Activated CD8-positive, alpha-beta T cell treated with anti-CD3 and anti-CD28 coated beads, Interleukin-2, amount 10 ng/mL, durations not matched to agents 7 days and 5 days (primary cell): ENCODE measurements at regions not wholly inside any gene's neighbourhood (a gene's known extent, or its start where the extent isn't known, plus 50 kb on each side); places are given as distances from the start of the nearest gene placed in this dataset.

Experiments
- ATAC-seq: fragments of 150-1000 bp; cut with Tn5 transposase; one replicate; pipeline ENCODE4 v1.10.0; 2021; ENCODE audit warnings: moderate library complexity
- CTCF ChIA-PET: fragments of 350-600 bp; sonication (Branson Sonifier 250); formaldehyde crosslinking; loops from one replicate; lab custom pipeline; 2021; ENCODE audit warnings: antibody characterized with exemption; lab: Charles Lee
- POLR2A ChIA-PET: fragments of 350-600 bp; sonication (Branson Sonifier 250); formaldehyde crosslinking; loops from one replicate; lab custom pipeline; 2021; ENCODE audit warnings: antibody characterized with exemption; lab: Charles Lee
- DNase-seq: peaks from one replicate; pipeline ENCODE4 v3.0.0-alpha.2; 2020
- H3K27ac Mint-ChIP-seq: one replicate; pipeline ENCODE4 v1.8.0; 2021; ENCODE audit warnings: mild to moderate bottlenecking, mixed read lengths
- H3K27me3 Mint-ChIP-seq: one replicate; pipeline ENCODE4 v1.8.0; 2021; ENCODE audit warnings: low read depth, mixed read lengths
- H3K36me3 Mint-ChIP-seq: one replicate; pipeline ENCODE4 v1.8.0; 2021; ENCODE audit warnings: low read depth, mixed read lengths
- H3K4me1 Mint-ChIP-seq: one replicate; pipeline ENCODE4 v1.8.0; 2021; ENCODE audit warnings: low read depth, mixed read lengths
- H3K4me3 Mint-ChIP-seq: one replicate; pipeline ENCODE4 v1.8.0; 2021; ENCODE audit warnings: mild to moderate bottlenecking, mixed read lengths
- H3K9me3 Mint-ChIP-seq: one replicate; pipeline ENCODE4 v1.8.0; 2022; ENCODE audit warnings: mixed read lengths; ENCODE audit not compliant: insufficient read depth

GRCh38 chr7:12110425-12110824 is 100.7 kb upstream of the TMEM106B start:
- ChIA-PET POLR2A (no interaction called here), CTCF (no interaction called here)
- no peak for DNase-seq
- H3K36me3 Mint-ChIP-seq = no peaks in the 10 kb centered on the region
- H3K4me3 Mint-ChIP-seq = no peak overlapping the region
- no peak for ATAC-seq
- H3K27me3 Mint-ChIP-seq = peaks cover 36% of the 10 kb centered on the region
- no peaks in the 10 kb centered on the region for H3K9me3 Mint-ChIP-seq
- no peak overlapping the region for H3K27ac Mint-ChIP-seq
- H3K4me1 Mint-ChIP-seq = peaks cover 11% of the 10 kb centered on the region

DNA sequence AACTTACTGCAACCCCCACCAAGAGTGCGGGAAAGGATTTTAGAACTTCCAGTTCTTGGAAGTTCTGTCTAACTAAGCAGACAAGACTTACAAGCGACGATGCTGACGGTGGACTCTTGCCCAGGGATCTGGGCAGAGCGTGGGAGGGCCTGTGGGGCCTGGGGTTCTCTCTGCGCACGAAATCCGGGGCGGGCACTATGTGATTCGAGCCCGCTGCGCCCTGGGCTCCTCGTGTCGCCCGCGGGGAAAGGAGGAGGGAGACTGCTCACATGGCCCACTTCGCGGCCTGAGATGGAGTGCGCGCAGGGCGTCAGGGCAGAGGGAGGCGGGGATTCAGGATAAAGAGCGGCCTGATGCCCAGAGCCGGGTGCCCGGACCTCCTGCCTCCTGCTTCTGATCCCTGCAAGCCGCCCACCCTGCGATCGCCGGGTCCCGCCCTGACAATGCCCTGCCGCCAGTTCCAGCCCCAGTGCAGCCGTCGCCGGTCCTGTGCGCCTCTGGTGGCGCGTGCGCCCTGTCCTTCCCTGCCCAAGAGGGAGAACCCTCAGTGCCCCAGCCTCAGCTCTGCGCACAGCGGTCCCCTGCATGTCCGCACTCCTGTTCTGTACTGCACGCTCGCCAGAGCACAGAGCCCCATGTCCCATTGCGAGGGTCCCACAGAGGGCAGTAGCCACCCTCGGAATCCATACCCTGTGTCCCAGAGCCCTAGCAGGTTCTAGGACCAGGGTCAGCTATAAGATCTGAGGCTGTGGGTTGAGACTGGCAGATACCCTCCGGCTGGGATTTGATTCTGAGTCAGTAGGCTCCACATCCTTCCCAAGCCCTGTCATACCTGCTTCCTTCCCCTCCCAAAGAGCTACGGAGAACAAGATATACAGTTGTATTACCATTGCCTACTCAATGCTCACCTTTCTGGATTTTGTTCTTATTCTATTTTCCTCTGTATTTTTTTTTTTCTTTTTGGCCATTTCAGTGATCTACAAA is 99.4 kb upstream of the TMEM106B start:
- peaks cover 36% of the 10 kb centered on the region for H3K27me3 Mint-ChIP-seq
- no peaks in the 10 kb centered on the region for H3K36me3 Mint-ChIP-seq
- peaks cover 11% of the 10 kb centered on the region for H3K4me1 Mint-ChIP-seq
- DNase-seq (peak; percentile 22), ATAC-seq (peak; percentile 80)
- POLR2A ChIA-PET = no interaction called here
- no peak overlapping the region for H3K27ac Mint-ChIP-seq
- H3K4me3 Mint-ChIP-seq = peak overlapping the region; percentile 26
- no peaks in the 10 kb centered on the region for H3K9me3 Mint-ChIP-seq
- CTCF ChIA-PET = interaction anchor here (0.7 to 1.5 kb wide), 6 partner anchors 22 to 211 kb away, joined by 3 to 4 read pairs (median 3); no protein-coding TSS in a partner anchor

DNA sequence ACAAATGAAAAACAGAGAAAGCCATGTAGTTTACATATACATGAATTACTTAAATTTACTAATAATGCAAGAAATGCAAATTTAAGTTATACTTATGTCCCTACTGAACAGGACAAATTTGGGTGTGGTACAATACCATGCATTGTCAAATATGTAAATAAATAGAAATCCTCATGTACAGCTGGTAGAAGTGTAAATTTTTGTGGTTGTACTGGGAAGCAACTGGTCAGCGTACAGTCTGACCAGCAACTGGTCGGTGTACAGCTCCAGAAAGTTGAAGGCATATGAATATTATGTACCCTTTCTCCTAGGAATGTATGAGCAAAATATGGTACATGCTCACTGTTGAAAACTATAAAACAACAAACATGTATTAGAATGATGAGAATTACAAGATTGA is 93.9 kb upstream of the TMEM106B start:
- CTCF ChIA-PET = interaction anchor here (1.8 to 2.6 kb wide), 2 partner anchors 9 to 174 kb away, joined by 4 to 8 read pairs; no protein-coding TSS in a partner anchor
- POLR2A ChIA-PET = no interaction called here
- peaks cover under 1% of the 10 kb centered on the region for H3K4me1 Mint-ChIP-seq
- ATAC-seq (no peak), DNase-seq (no peak)
- no peaks in the 10 kb centered on the region for H3K9me3 Mint-ChIP-seq
- no peak overlapping the region for H3K4me3 Mint-ChIP-seq
- no peak overlapping the region for H3K27ac Mint-ChIP-seq
- no peaks in the 10 kb centered on the region for H3K36me3 Mint-ChIP-seq
- H3K27me3 Mint-ChIP-seq = peaks cover 28% of the 10 kb centered on the region

DNA sequence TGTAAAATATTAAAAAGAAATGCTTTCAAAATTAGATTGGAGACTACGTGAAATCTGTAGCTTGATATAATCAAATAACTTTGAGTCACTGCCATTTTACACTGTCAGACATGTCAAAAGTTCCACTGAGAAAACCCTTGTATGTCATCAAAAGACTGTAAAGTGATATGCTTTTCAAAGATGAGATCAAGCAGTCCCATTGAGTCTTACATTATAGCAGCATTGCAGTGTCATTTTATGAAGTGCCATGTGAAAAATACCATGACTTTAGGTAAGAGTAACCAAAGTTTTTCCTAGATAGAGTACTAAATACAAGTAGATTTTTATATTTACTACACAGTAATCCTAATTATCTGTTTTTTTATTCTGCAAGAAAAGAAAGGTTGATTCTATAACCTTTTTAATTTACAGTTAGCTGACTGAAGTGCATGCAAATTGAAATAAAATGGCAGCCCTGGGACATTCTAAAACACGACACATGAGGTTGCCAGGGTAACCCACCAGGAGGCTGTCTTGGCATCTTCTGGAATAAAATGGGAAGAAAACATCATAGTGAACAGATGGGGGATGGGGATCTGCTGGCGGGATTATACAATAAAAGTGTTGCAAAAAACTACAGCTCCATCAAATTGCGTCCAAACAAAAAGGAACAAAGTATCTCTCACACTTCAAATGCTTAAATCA is 91.3 kb upstream of the TMEM106B start:
- H3K9me3 Mint-ChIP-seq = no peaks in the 10 kb centered on the region
- DNase-seq = no peak
- CTCF ChIA-PET = no interaction called here
- POLR2A ChIA-PET = no interaction called here
- ATAC-seq = no peak
- no peaks in the 10 kb centered on the region for H3K4me1 Mint-ChIP-seq
- H3K27ac Mint-ChIP-seq = no peak overlapping the region
- no peaks in the 10 kb centered on the region for H3K36me3 Mint-ChIP-seq
- peaks cover 20% of the 10 kb centered on the region for H3K27me3 Mint-ChIP-seq
- H3K4me3 Mint-ChIP-seq = no peak overlapping the region

DNA sequence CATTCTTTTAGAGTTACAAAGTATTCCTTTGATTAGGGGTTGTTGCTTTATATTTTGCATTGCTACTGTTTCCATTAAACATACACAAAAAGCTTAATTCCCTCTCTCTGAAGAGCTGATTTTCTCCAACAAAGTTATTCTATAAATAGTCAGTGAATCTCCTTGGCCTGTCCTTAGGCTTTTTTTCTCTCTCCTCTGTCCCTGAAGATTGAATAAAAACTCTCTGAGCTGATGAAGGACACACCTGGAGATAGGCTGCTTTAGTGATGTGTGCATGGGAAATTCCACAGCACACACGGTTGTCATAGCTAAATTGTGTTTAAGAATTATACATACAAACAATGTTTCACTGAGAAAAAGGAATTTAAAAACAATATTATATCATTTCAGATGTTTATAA is 90.5 kb upstream of the TMEM106B start:
- no peak overlapping the region for H3K27ac Mint-ChIP-seq
- ATAC-seq (no peak), DNase-seq (no peak)
- ChIA-PET CTCF (no interaction called here), POLR2A (no interaction called here)
- H3K4me1 Mint-ChIP-seq = no peaks in the 10 kb centered on the region
- no peak overlapping the region for H3K4me3 Mint-ChIP-seq
- no peaks in the 10 kb centered on the region for H3K9me3 Mint-ChIP-seq
- no peaks in the 10 kb centered on the region for H3K36me3 Mint-ChIP-seq
- H3K27me3 Mint-ChIP-seq = peaks cover 26% of the 10 kb centered on the region

GRCh38 chr7:12123172-12123571 is 87.9 kb upstream of the TMEM106B start:
- Mint-ChIP-seq H3K9me3 (no peaks in the 10 kb centered on the region), H3K27ac (no peak overlapping the region), H3K4me3 (no peak overlapping the region), H3K27me3 (peaks cover 17% of the 10 kb centered on the region), H3K36me3 (no peaks in the 10 kb centered on the region), H3K4me1 (no peaks in the 10 kb centered on the region)
- POLR2A ChIA-PET = no interaction called here
- no peak for DNase-seq
- no peak for ATAC-seq
- CTCF ChIA-PET = no interaction called here

- no peak overlapping the region for H3K4me3 Mint-ChIP-seq
- no peak for ATAC-seq
- no peaks in the 10 kb centered on the region for H3K4me1 Mint-ChIP-seq
- ChIA-PET POLR2A (no interaction called here), CTCF (no interaction called here)
- no peak overlapping the region for H3K27ac Mint-ChIP-seq
- no peak for DNase-seq
- peaks cover 16% of the 10 kb centered on the region for H3K27me3 Mint-ChIP-seq
- no peaks in the 10 kb centered on the region for H3K9me3 Mint-ChIP-seq
- no peaks in the 10 kb centered on the region for H3K36me3 Mint-ChIP-seq
Observed at GRCh38 chr7:12124028-12124427, 87.1 kb upstream of the TMEM106B start.

DNA sequence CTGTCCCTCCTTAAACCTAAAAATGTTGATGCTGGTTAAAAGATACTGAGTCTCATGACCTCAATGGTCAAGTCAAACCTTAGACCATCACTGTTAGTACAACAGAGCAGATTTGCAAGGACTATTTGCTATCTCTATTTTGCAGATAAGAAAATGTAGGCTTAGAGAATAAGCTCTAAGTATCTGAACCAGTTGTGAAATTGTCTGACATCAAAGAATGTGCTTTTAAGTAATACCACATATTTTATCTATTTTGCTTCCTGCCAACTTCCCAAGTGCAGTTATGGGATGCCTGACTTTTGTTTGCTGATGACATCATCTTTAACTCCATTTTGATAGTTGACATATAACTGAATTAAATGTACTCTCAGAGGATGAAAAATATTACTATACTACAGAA is 83.6 kb upstream of the TMEM106B start:
- H3K9me3 Mint-ChIP-seq = no peaks in the 10 kb centered on the region
- H3K4me3 Mint-ChIP-seq = no peak overlapping the region
- DNase-seq (no peak), ATAC-seq (no peak)
- H3K4me1 Mint-ChIP-seq = peaks cover 15% of the 10 kb centered on the region
- peaks cover 8% of the 10 kb centered on the region for H3K27me3 Mint-ChIP-seq
- CTCF ChIA-PET = no interaction called here
- peaks cover under 1% of the 10 kb centered on the region for H3K36me3 Mint-ChIP-seq
- no peak overlapping the region for H3K27ac Mint-ChIP-seq
- POLR2A ChIA-PET = no interaction called here

DNA sequence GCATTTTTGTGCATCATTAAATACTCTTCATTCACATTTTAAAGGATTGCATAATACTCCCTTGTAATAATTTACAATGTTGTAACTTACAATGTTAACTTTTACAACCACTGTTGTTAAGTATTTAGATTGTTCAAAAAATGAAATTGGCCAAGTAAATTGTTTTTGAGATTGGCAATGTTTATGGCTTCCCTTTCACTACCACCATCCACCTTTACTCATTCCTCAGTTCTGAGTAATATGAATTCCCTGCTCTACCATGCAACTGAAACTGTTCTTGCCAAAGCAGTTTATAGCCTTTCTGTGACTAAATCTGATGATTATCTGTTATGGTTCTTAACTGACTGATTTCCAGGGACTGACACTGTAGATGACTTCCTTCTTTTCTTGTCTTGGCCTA is 80.5 kb upstream of the TMEM106B start:
- DNase-seq = no peak
- ChIA-PET CTCF (no interaction called here), POLR2A (no interaction called here)
- H3K27me3 Mint-ChIP-seq = no peaks in the 10 kb centered on the region
- H3K9me3 Mint-ChIP-seq = peaks cover 3% of the 10 kb centered on the region
- peak overlapping the region; percentile 14 for H3K27ac Mint-ChIP-seq
- H3K4me1 Mint-ChIP-seq = peaks cover 15% of the 10 kb centered on the region
- ATAC-seq = no peak
- H3K4me3 Mint-ChIP-seq = no peak overlapping the region
- H3K36me3 Mint-ChIP-seq = peaks cover 5% of the 10 kb centered on the region

DNA sequence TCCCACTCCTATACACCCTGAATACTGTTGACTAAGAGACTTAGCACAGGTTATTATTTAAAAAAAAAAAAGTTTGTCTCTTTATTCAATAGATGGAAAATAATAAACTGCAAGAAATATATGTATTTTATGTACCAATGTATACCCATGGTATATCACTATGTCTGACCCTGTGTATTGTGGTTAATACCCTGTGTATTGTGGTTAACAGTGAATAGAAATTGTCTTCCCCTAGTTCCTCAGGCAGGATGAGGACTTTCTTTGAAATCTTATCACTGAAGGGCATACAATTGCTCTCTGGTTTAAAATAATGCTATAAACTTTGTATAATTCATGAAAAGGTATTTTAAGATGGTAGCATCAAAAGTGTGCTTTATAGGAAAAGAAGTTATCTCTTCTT is 80.0 kb upstream of the TMEM106B start:
- H3K4me3 Mint-ChIP-seq = no peak overlapping the region
- H3K27ac Mint-ChIP-seq = no peak overlapping the region
- H3K36me3 Mint-ChIP-seq = peaks cover 5% of the 10 kb centered on the region
- peaks cover 3% of the 10 kb centered on the region for H3K9me3 Mint-ChIP-seq
- DNase-seq (no peak), ATAC-seq (no peak)
- H3K27me3 Mint-ChIP-seq = no peaks in the 10 kb centered on the region
- H3K4me1 Mint-ChIP-seq = peaks cover 15% of the 10 kb centered on the region
- POLR2A ChIA-PET = no interaction called here
- CTCF ChIA-PET = no interaction called here

DNA sequence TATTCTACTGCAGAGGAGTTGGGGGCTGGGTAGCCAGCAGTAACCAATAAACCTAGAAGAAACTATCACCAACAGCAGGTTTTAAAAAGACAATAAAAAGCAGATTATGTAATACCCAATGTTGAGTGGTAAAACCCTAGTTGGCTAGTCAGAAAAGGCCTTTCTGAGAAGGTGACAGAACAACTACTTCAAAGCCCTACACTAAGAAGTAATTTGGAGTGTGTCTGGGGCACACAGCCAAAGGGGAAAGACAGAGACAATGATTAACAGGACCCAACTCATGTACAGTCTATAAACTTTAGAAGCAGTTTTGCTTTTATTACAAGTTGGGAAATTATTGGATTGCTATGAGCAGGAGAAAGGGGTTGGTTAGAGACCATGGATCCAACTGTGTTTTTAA is 77.2 kb upstream of the TMEM106B start:
- Mint-ChIP-seq H3K4me3 (no peak overlapping the region), H3K27ac (no peak overlapping the region), H3K27me3 (peaks cover 2% of the 10 kb centered on the region), H3K4me1 (peaks cover 15% of the 10 kb centered on the region), H3K36me3 (peaks cover 5% of the 10 kb centered on the region), H3K9me3 (peaks cover 3% of the 10 kb centered on the region)
- ATAC-seq (no peak), DNase-seq (no peak)
- ChIA-PET POLR2A (no interaction called here), CTCF (interaction anchor here (1.2 kb wide), 1 partner anchor 21 kb away, joined by 3 read pairs; no protein-coding TSS in a partner anchor)

GRCh38 chr7:12136523-12136922 is 74.6 kb upstream of the TMEM106B start:
- H3K27me3 Mint-ChIP-seq = peaks cover 2% of the 10 kb centered on the region
- peaks cover 6% of the 10 kb centered on the region for H3K4me1 Mint-ChIP-seq
- ChIA-PET POLR2A (no interaction called here), CTCF (no interaction called here)
- no peak overlapping the region for H3K4me3 Mint-ChIP-seq
- DNase-seq = no peak
- H3K36me3 Mint-ChIP-seq = peaks cover 5% of the 10 kb centered on the region
- no peak for ATAC-seq
- peaks cover 3% of the 10 kb centered on the region for H3K9me3 Mint-ChIP-seq
- H3K27ac Mint-ChIP-seq = no peak overlapping the region
